ENCODE measurements at regions not wholly inside any gene's neighbourhood (a gene's known extent, or its start where the extent isn't known, plus 50 kb on each side); places are given as distances from the start of the nearest gene placed in this dataset.

DNA sequence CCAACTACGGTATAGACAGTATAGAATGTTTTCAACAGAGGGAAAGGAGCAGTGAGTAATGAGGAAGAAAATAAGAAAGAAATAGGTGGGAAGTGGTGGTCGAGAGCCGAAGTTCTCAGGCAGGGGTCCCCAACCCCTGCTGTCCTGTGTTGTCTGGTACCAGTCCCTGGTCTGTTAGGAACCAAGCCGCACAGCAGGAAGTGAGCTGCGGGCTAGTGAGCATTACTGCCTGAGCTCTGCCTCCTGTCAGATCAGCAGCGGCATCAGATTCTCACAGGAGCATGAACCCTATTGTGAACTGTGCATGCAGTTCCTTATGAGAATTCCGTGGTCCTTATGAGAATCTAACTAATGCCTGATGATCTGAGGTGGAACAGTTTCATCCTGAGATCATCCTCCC, 107.3 kb upstream of the PTPRR start:
- DNase-seq (ENCODE audit: low spot score in 2 of 2) = no peak
- 86% methylated on average over 7 of the region's 7 CpGs for WGBS
- H3K27me3 ChIP-seq = no peaks in the 10 kb centered on the region
- no peak overlapping the region for H3K27ac ChIP-seq
- TF ChIP-seq, protein P1, sequence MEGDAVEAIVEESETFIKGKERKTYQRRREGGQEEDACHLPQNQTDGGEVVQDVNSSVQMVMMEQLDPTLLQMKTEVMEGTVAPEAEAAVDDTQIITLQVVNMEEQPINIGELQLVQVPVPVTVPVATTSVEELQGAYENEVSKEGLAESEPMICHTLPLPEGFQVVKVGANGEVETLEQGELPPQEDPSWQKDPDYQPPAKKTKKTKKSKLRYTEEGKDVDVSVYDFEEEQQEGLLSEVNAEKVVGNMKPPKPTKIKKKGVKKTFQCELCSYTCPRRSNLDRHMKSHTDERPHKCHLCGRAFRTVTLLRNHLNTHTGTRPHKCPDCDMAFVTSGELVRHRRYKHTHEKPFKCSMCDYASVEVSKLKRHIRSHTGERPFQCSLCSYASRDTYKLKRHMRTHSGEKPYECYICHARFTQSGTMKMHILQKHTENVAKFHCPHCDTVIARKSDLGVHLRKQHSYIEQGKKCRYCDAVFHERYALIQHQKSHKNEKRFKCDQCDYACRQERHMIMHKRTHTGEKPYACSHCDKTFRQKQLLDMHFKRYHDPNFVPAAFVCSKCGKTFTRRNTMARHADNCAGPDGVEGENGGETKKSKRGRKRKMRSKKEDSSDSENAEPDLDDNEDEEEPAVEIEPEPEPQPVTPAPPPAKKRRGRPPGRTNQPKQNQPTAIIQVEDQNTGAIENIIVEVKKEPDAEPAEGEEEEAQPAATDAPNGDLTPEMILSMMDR (IDR thresholded peaks at IDR 0.05) = no peak
- no peak for TF ChIP-seq POLR2A (IDR thresholded peaks at IDR 0.05)
- TF ChIP-seq POLR2AphosphoS5 (IDR thresholded peaks at IDR 0.05) = no peak
- no peak for TF ChIP-seq EP300 (IDR thresholded peaks at IDR 0.05)
- no peak overlapping the region for H3K4me3 ChIP-seq
- H3K9me3 ChIP-seq = no peaks in the 10 kb centered on the region
- no peaks in the 10 kb centered on the region for H3K36me3 ChIP-seq
- no peaks in the 10 kb centered on the region for H3K4me1 ChIP-seq

DNA sequence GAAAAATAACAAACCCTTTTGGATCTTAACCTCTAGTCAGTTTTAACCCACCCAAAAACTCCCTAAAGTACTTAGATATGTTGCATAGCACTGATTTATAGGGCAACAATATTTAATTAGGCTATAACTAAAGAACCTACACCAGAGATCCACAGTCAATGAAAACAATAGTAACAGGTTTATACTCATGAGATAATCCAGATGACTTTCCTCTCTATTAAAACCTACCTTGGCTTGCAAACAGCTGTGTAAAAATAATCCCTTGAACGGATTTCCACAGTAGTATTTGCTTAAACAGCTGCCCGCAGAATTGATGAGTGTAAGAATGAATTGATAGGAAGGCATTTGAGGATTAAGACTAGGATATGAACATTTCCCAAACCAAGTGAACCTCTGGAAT, 104.3 kb upstream of the PTPRR start:
- no peaks in the 10 kb centered on the region for H3K27me3 ChIP-seq
- no peaks in the 10 kb centered on the region for H3K4me1 ChIP-seq
- no peaks in the 10 kb centered on the region for H3K36me3 ChIP-seq
- no peaks in the 10 kb centered on the region for H3K9me3 ChIP-seq
- DNase-seq (ENCODE audit: low spot score in 2 of 2) = no peak
- no peak for TF ChIP-seq POLR2AphosphoS5 (IDR thresholded peaks at IDR 0.05)
- TF ChIP-seq EP300 (IDR thresholded peaks at IDR 0.05) = no peak
- TF ChIP-seq POLR2A (IDR thresholded peaks at IDR 0.05) = no peak
- TF ChIP-seq, protein P1 (IDR thresholded peaks at IDR 0.05) = no peak
- WGBS = 78% methylated on average over 2 of the region's 2 CpGs
- H3K4me3 ChIP-seq = no peak overlapping the region
- H3K27ac ChIP-seq = no peak overlapping the region

DNA sequence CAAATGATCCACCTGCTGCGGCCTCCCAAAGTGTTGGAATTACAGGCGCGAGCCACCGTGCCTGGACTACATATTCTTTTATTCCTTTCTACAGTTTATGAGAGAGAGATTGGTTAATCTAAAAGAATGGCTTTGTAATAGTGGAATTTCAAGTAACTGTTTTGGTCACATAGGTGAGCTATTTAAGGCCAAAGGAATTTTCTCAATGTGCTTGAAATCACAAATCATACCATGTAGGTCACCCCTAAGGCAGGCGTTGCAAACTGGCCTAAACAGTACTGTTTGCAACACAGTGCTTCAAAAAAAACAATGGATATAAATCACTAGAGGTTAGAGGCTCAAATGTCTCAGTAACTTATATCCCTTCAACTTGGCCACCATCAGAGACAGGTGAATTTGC, 103.7 kb upstream of the PTPRR start:
- Histone ChIP-seq H3K27me3 (no peaks in the 10 kb centered on the region), H3K36me3 (no peaks in the 10 kb centered on the region), H3K4me1 (no peaks in the 10 kb centered on the region), H3K4me3 (no peak overlapping the region), H3K27ac (no peak overlapping the region), H3K9me3 (no peaks in the 10 kb centered on the region)
- TF ChIP-seq, protein P1 (IDR thresholded peaks at IDR 0.05) = no peak
- TF ChIP-seq POLR2A (IDR thresholded peaks at IDR 0.05) = no peak
- TF ChIP-seq POLR2AphosphoS5 (IDR thresholded peaks at IDR 0.05) = no peak
- DNase-seq (ENCODE audit: low spot score in 2 of 2) = no peak
- 92% methylated on average over 5 of the region's 5 CpGs for WGBS

DNA sequence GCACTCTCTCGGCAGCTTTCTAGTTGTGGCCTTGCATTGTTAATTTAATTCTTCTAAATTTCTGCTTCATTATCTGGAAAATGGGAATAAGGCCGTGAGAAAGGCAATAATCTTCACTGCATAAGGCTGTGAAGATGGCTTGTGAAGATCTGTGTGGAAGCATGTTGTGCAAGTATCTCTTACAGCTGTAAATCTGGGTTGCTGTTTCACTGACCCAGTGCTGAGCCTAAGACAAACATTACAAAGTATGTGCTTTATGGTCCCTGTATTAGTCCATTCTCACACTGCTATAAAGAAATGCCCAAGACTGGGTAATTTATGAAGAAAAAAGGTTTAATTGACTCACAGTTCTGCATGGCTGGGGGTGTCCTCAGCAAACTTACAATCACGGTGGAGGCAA, 101.0 kb upstream of the PTPRR start:
- DNase-seq (ENCODE audit: low spot score in 2 of 2) = no peak
- Histone ChIP-seq H3K4me3 (no peak overlapping the region), H3K27ac (no peak overlapping the region), H3K36me3 (no peaks in the 10 kb centered on the region), H3K9me3 (no peaks in the 10 kb centered on the region), H3K27me3 (no peaks in the 10 kb centered on the region), H3K4me1 (no peaks in the 10 kb centered on the region)
- TF ChIP-seq EP300 (IDR thresholded peaks at IDR 0.05) = no peak
- no peak for TF ChIP-seq POLR2A (IDR thresholded peaks at IDR 0.05)
- TF ChIP-seq POLR2AphosphoS5 (IDR thresholded peaks at IDR 0.05) = no peak
- TF ChIP-seq, protein P1 (IDR thresholded peaks at IDR 0.05) = no peak
- 94% methylated on average over 3 of the region's 3 CpGs for WGBS

DNA sequence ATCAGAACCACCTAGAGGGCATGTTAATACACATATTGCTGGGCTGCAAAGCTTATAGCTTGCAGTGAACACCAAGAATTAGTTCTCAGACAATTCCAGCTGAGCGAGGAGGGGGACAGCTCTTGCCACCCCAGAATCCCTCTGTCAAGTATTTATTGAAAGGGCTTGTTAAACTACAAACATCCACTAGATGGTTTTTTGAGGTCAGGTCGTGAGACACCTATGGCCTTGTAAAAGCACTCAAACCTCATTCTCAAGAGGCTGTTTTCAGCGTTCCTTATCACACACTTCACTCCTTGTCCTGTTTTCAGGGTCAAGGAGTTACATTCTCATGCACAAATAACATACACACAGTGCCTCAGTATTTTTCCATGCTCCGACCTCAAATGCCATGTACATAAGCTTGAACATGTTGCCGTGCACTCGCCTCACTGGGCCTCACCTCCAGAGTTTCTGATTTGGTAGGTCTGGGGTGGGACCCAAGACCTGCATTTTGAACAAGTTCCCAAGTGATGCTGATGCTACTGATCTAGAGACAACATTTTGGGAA, 98.8 kb upstream of the PTPRR start:
- Histone ChIP-seq H3K4me1 (no peaks in the 10 kb centered on the region), H3K27me3 (no peaks in the 10 kb centered on the region), H3K9me3 (no peaks in the 10 kb centered on the region), H3K4me3 (no peak overlapping the region), H3K36me3 (no peaks in the 10 kb centered on the region), H3K27ac (no peak overlapping the region)
- no peak for DNase-seq (ENCODE audit: low spot score in 2 of 2)
- TF ChIP-seq EP300 (IDR thresholded peaks at IDR 0.05) = no peak
- no peak for TF ChIP-seq POLR2A (IDR thresholded peaks at IDR 0.05)
- no peak for TF ChIP-seq POLR2AphosphoS5 (IDR thresholded peaks at IDR 0.05)
- TF ChIP-seq, protein P1 (IDR thresholded peaks at IDR 0.05) = no peak
- WGBS = 93% methylated on average over 6 of the region's 6 CpGs

Data from suprapubic skin (tissue), 4 donors.